Stimulated activated naive CD4-positive, alpha-beta T cell (primary cell): ENCODE measurements at regions not wholly inside any gene's neighbourhood (a gene's known extent, or its start where the extent isn't known, plus 50 kb on each side); places are given as distances from the start of the nearest gene placed in this dataset.
"Not testable (repeated sequence)": the region's sequence is repeated elsewhere in the genome, so short reads cannot be mapped to it uniquely, and the experiment has no call there.

Experiments
- DNase-seq, 6 experiments: peaks; one replicate each; lab custom pipeline; 2025; lab: John Stamatoyannopoulos, UW

GRCh38 chr17:6893382-6894205 lies 62.1 kb upstream of the TEKT1 start:
- no peak for DNase-seq

- peak in 1 of 6 experiments; percentile 1 for DNase-seq
Observed at GRCh38 chr17:6894206-6894528, 62.6 kb upstream of the TEKT1 start.

DNA sequence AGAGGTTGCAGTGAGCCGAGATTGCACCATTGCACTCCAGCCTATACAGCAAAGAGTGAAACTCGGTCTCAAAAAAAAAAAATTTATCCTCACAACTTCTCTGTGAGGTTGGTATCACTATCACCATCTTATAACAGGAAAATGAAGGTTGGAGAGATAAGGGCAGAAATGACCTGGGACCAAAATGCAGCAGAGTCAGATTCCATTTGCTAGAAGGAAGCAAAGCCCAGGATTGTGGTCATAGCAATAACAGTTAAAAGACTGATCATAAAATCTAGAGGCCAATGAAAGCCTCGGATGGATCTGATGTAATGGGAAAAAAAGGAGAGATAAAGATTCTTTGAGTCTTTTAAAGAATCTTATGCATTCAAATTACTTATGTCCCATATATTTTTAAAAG lies 69.6 kb upstream of the TEKT1 start:
- DNase-seq: no peak

DNA sequence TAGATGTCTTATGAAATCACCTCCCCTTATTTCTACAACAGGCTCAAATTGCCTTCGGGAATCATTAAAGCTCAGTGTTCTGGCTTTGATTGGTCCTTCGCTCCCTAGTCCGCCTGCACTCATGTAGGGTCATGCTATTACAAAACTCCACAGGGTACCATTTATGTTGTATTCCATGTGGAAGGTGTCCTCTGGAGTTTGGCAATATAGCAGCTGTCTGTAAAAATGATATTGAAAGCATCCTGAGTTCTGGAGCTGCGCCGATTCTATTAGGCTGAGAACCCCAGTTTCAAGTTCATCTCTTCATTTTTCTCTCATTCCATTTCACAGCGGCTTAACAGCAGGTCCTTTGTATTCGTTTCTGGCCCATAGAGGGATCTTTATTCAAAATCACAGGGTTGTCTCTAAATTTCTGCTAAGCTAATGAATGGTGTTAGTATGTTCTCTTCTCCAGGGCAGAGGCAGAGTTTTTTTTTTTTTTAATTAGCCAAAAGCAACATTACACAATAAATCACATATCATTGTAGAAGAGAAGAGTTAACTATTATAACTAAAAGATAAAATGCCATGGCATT lies 71.9 kb upstream of the TEKT1 start:
- no peak for DNase-seq

GRCh38 chr17:6908807-6909206 lies 77.3 kb upstream of the TEKT1 start:
- DNase-seq: no peak

DNA sequence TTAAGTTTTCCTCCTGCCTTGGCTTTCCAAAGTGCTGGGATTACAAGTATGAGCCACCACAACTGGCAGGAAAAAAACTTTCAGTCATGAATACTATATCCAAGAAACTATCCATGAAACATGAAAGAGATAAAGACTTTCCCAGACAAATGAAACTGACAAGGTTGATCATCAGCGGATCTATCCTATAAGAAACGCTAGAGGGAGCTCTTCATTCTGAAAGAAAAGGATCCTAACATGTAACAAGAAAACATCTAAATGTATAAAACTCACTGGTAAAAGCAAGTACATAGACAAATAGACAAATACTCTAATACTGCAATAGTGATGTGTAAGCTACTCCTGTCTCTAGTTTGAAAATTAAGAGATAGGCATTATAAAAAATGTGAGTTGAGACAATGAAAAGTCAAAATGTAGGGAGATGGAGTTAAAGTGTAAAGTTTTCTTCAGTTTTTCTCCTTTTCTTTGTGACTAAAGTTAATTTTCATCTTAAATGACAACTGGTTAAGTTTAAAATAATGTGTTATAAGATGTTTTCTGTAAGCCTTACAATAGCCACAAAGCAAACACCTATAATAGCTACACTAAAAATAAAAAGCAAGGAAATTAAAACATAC lies 79.6 kb upstream of the TEKT1 start:
- peak in 2 of 6 experiments; percentile 44 to 60 for DNase-seq

- DNase-seq: no peak
Observed at GRCh38 chr17:6912110-6913051, 80.9 kb upstream of the TEKT1 start.

- DNase-seq: peak; percentile 23 to 75 (median 69)
Observed at GRCh38 chr17:6913608-6914443, 82.0 kb upstream of the ALOX12 start.

GRCh38 chr17:6914711-6915110 lies 81.1 kb upstream of the ALOX12 start:
- DNase-seq: peak in 1 of 6 experiments; percentile 4

DNA sequence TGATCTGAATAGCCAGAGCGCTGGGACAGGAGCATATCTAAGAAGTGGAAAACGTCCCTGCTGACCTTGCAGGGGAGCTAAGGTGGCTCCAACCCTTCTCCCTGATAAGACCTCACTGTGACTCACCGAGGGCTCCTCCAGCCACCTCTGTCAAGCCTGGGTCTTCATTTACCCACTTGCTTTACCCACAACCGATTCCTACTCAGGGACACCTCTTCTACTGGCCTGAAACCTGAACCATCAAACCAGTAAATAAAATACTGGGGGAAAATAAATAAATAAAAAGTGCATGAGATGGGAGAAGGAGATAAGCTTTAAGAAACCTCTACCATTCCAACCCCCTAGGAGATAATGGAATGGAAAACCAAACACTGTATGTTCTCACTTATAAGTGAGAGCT lies 80.2 kb upstream of the ALOX12 start:
- no peak for DNase-seq

- DNase-seq: no peak
Observed at GRCh38 chr17:6919158-6919557, 76.7 kb upstream of the ALOX12 start.

DNA sequence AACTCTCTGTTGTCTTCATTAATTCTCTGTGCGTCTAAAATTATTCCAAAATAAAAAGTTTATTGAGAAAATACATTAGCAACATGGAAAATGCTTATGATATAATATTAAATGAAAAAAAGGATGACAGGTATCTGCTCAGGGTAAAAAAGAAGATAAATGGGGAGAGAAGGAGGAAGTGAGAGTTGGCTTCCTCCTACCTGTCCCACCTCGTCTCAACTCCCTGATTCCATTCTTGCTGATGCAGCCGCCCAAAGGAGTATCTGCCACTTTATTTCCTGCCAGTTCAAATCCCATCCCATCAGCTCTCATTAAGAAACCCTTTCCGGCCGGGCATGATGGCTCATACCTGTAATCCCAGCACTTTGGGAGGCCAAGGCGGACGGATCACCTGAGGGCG lies 72.5 kb upstream of the ALOX12 start:
- no peak for DNase-seq

- peak in 3 of 6 experiments; percentile 9 to 38 (median 31) for DNase-seq
Observed at GRCh38 chr17:6924208-6924607, 71.6 kb upstream of the ALOX12 start.

- no peak for DNase-seq
Observed at GRCh38 chr17:6926667-6927066, 69.2 kb upstream of the ALOX12 start.

DNA sequence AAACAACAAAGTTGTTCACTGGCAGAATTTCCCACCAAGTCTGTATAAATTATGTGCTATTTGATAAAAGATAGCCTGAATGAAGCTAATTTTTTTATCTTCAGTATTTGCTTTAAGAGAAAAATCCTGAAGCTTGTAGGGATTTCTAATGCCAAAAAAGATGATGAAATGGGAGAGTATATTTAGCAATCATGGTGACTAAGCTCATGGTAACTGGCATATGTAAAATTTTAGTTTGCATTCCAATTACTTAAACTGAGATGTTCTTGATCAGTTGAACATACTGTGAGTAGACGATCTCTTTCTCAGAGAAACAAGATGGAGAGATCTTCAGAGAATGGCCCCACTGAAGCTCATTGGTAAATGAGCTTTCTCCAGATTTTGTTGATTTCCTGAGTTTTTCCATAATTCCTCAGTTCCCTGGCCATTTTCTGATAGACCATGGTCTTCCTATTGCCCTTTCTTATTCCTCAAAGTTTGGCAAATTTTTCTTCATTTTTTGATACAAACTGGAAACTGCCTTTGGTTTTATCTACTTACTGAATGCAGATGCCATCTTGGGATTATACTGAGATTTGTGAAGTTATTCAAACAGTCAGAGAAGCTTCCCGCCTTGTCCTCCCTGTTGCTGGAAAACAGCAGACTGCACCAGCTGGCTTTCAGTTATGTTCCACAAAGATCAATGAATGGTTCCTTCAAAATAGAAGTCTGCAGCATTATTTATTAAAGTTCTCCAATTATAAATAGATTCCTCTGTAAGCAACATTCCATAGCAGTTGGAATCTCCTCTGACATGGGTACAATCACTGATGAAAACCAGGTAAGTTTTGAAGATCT lies 68.3 kb upstream of the ALOX12 start:
- DNase-seq: no peak

- no peak for DNase-seq
Observed at GRCh38 chr17:6928193-6928592, 67.7 kb upstream of the ALOX12 start.

- DNase-seq: no peak
Observed at GRCh38 chr17:6930749-6931148, 65.1 kb upstream of the ALOX12 start.

- DNase-seq: not testable (repeated sequence)
Observed at GRCh38 chr17:6934544-6934943, 61.3 kb upstream of the ALOX12 start.

DNA sequence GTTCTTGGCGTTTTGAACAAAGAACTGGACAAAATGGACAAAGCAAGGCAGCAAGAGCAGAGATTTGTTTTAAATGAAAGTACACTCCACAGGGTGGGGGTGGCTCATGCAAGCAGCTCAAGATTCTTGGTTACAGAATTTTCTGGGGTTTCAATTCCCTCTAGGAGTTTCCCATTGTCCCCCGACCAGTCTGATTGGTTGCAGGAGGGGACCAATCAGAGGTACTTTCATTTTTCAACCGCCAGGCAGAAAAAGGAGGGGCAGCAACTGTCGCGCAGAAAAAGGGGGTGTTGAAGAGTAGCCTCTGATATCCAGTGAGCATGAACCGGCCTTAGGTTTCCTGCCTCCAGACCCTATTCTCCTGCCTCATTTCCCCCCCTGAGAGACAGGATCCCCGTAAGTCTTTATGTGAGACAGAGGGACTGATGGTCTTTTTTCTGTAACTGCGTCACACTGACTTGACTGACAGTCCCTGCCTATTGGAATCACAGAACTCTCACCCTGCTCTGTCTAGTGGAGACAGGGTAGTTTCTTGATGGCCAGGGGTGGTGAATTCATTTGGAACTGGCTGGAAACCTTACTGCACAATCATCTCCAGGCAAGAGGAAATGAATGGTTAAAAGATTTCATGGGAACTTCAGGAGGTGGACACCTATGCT lies 59.4 kb upstream of the ALOX12 start:
- DNase-seq: peak in 4 of 6 experiments; percentile 11 to 28 (median 16)

- no peak for DNase-seq
Observed at GRCh38 chr17:6938637-6939036, 57.2 kb upstream of the ALOX12 start.
